ENCODE measurements at regions not wholly inside any gene's neighbourhood (a gene's known extent, or its start where the extent isn't known, plus 50 kb on each side); places are given as distances from the start of the nearest gene placed in this dataset.

- Histone ChIP-seq H3K4me3 (replicated peaks; ENCODE audit: low read depth, low read length) (no peak overlapping the region), H3K27me3 (replicated peaks; ENCODE audit: control insufficient read depth, insufficient read depth, low read length) (no peaks in the 10 kb centered on the region), H3K36me3 (ENCODE audit: control insufficient read depth, insufficient read depth, low read length) (no peaks in the 10 kb centered on the region)
- no peak for DNase-seq (ENCODE audit: extremely low read depth, insufficient read length)
- no peak for TF ChIP-seq CTCF (IDR thresholded peaks at IDR 0.05; ENCODE audit: insufficient read depth, low read length, poor library complexity, severe bottlenecking)
Measured at GRCh38 chr4:64495946-64496345, 86.7 kb upstream of the TECRL start.

GRCh38 chr4:64489628-64490027 is 80.4 kb upstream of the TECRL start:
- no peaks in the 10 kb centered on the region for H3K36me3 ChIP-seq (ENCODE audit: control insufficient read depth, insufficient read depth, low read length)
- no peaks in the 10 kb centered on the region for H3K27me3 ChIP-seq (replicated peaks; ENCODE audit: control insufficient read depth, insufficient read depth, low read length)
- no peak for DNase-seq (ENCODE audit: extremely low read depth, insufficient read length)
- TF ChIP-seq CTCF (IDR thresholded peaks at IDR 0.05; ENCODE audit: insufficient read depth, low read length, poor library complexity, severe bottlenecking), result no peak
- no peak overlapping the region for H3K4me3 ChIP-seq (replicated peaks; ENCODE audit: low read depth, low read length)

GRCh38 chr4:64479338-64479737 is 70.1 kb upstream of the TECRL start:
- Histone ChIP-seq H3K4me3 (replicated peaks; ENCODE audit: low read depth, low read length) (no peak overlapping the region), H3K27me3 (replicated peaks; ENCODE audit: control insufficient read depth, insufficient read depth, low read length) (no peaks in the 10 kb centered on the region)
- no peak for TF ChIP-seq CTCF (IDR thresholded peaks at IDR 0.05; ENCODE audit: insufficient read depth, low read length, poor library complexity, severe bottlenecking)

GRCh38 chr4:64477127-64477526 is 67.9 kb upstream of the TECRL start:
- no peak overlapping the region for H3K4me3 ChIP-seq (replicated peaks; ENCODE audit: low read depth, low read length)
- TF ChIP-seq CTCF (IDR thresholded peaks at IDR 0.05; ENCODE audit: insufficient read depth, low read length, poor library complexity, severe bottlenecking), result no peak
- no peak for DNase-seq (ENCODE audit: extremely low read depth, insufficient read length)
- H3K36me3 ChIP-seq (ENCODE audit: control insufficient read depth, insufficient read depth, low read length), result no peaks in the 10 kb centered on the region
- H3K27me3 ChIP-seq (replicated peaks; ENCODE audit: control insufficient read depth, insufficient read depth, low read length), result no peaks in the 10 kb centered on the region

More at GRCh38 chr4:64479338-64479737, 70.1 kb upstream of the TECRL start:
- no peak for DNase-seq (ENCODE audit: extremely low read depth, insufficient read length)
- no peaks in the 10 kb centered on the region for H3K36me3 ChIP-seq (ENCODE audit: control insufficient read depth, insufficient read depth, low read length)

- no peak for TF ChIP-seq CTCF (IDR thresholded peaks at IDR 0.05; ENCODE audit: insufficient read depth, low read length, poor library complexity, severe bottlenecking)
- Histone ChIP-seq H3K36me3 (ENCODE audit: control insufficient read depth, insufficient read depth, low read length) (no peaks in the 10 kb centered on the region), H3K4me3 (replicated peaks; ENCODE audit: low read depth, low read length) (no peak overlapping the region), H3K27me3 (replicated peaks; ENCODE audit: control insufficient read depth, insufficient read depth, low read length) (no peaks in the 10 kb centered on the region)
- no peak for DNase-seq (ENCODE audit: extremely low read depth, insufficient read length)
Measured at GRCh38 chr4:64465263-64465662, 56.0 kb upstream of the TECRL start.

GRCh38 chr4:64464581-64464980 is 55.3 kb upstream of the TECRL start:
- no peak for TF ChIP-seq CTCF (IDR thresholded peaks at IDR 0.05; ENCODE audit: insufficient read depth, low read length, poor library complexity, severe bottlenecking)
- H3K4me3 ChIP-seq (replicated peaks; ENCODE audit: low read depth, low read length), result no peak overlapping the region
- no peaks in the 10 kb centered on the region for H3K36me3 ChIP-seq (ENCODE audit: control insufficient read depth, insufficient read depth, low read length)
- no peaks in the 10 kb centered on the region for H3K27me3 ChIP-seq (replicated peaks; ENCODE audit: control insufficient read depth, insufficient read depth, low read length)
- no peak for DNase-seq (ENCODE audit: extremely low read depth, insufficient read length)
